Central memory CD4-positive, alpha-beta T cell (primary cell): ENCODE measurements at regions not wholly inside any gene's neighbourhood (a gene's known extent, or its start where the extent isn't known, plus 50 kb on each side); places are given as distances from the start of the nearest gene placed in this dataset.

ENCODE experiments used
- DNase-seq: peaks from one replicate; pipeline ENCODE4 v3.0.0; 2022

- DNase-seq, result no peak
Measured at GRCh38 chr16:18050777-18051176, 285.8 kb downstream of the NPIPA8 start.

- DNase-seq, result no peak
Measured at GRCh38 chr16:18050234-18050633, 286.3 kb downstream of the NPIPA8 start.

- no peak for DNase-seq
Measured at GRCh38 chr16:18049547-18050133, 286.9 kb downstream of the NPIPA8 start.

- no peak for DNase-seq
Measured at GRCh38 chr16:18048853-18049546, 287.5 kb downstream of the NPIPA8 start.

- no peak for DNase-seq
Measured at GRCh38 chr16:18047761-18048160, 288.8 kb downstream of the NPIPA8 start.

GRCh38 chr16:18045356-18045755 is 291.2 kb downstream of the NPIPA8 start:
- no peak for DNase-seq

GRCh38 chr16:18041864-18042834 is 294.4 kb downstream of the NPIPA8 start:
- no peak for DNase-seq

GRCh38 chr16:18039931-18040330 is 296.6 kb downstream of the NPIPA8 start:
- no peak for DNase-seq

- no peak for DNase-seq
Measured at GRCh38 chr16:18037051-18037450, 299.5 kb downstream of the NPIPA8 start.

GRCh38 chr16:18024611-18025010 is 311.9 kb downstream of the NPIPA8 start:
- no peak for DNase-seq

- no peak for DNase-seq
Measured at GRCh38 chr16:18018376-18018775, 318.2 kb downstream of the NPIPA8 start.

GRCh38 chr16:18013863-18014262 is 322.7 kb downstream of the NPIPA8 start:
- no peak for DNase-seq

GRCh38 chr16:18008356-18008755 is 328.2 kb downstream of the NPIPA8 start:
- no peak for DNase-seq

- no peak for DNase-seq
Measured at GRCh38 chr16:18003033-18003432, 333.5 kb downstream of the NPIPA8 start.

- no peak for DNase-seq
Measured at GRCh38 chr16:17998996-17999395, 337.5 kb downstream of the NPIPA8 start.

GRCh38 chr16:17998550-17998949 is 338.0 kb downstream of the NPIPA8 start:
- DNase-seq, result no peak

GRCh38 chr16:17994027-17994426 is 342.5 kb downstream of the NPIPA8 start:
- DNase-seq, result no peak

- no peak for DNase-seq
Measured at GRCh38 chr16:17992416-17992815, 344.1 kb downstream of the NPIPA8 start.

GRCh38 chr16:17989255-17989654 is 347.3 kb downstream of the NPIPA8 start:
- no peak for DNase-seq

GRCh38 chr16:17988839-17989238 is 347.7 kb downstream of the NPIPA8 start:
- DNase-seq, result no peak

- DNase-seq, result no peak
Measured at GRCh38 chr16:17986991-17987390, 349.5 kb downstream of the NPIPA8 start.

- no peak for DNase-seq
Measured at GRCh38 chr16:17984810-17985209, 351.7 kb downstream of the NPIPA8 start.

GRCh38 chr16:17983847-17984639 is 352.5 kb downstream of the NPIPA8 start:
- no peak for DNase-seq
